22Rv1 (cell line): ENCODE measurements at regions not wholly inside any gene's neighbourhood (a gene's known extent, or its start where the extent isn't known, plus 50 kb on each side); places are given as distances from the start of the nearest gene placed in this dataset.

Source experiments
- ZFX ChIP-seq: fragments of 450-650 bp; IDR thresholded peaks from 2 replicates; pipeline ENCODE4 v1.6.1; 2017; ENCODE audit warnings: antibody characterized with exemption, borderline replicate concordance
- TF ChIP-seq, protein P1 (sequence below): fragments of 450-650 bp; IDR thresholded peaks from 2 replicates; pipeline ENCODE4 v1.5.1; 2017; ENCODE audit warnings: mild to moderate bottlenecking

DNA sequence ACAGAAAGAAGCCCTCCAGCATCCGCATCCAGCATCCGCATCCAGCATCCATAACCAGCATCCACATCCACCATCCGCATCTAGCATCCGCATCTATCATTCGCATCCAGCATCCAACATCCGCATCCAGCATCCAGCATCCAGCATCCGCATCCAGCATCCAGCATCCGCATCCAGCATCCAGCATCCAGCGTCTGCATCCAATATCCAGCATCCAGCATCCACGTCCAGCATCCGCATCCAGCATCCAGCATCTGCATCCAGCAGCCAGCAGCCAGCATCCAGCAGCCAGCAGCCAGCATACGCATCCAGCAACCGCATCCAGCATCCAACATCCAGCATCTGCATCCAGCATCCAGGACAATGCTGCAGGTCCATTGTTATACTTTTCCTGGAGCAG lies 671.0 kb upstream of the C16orf82 start:
- TF ChIP-seq, protein P1, sequence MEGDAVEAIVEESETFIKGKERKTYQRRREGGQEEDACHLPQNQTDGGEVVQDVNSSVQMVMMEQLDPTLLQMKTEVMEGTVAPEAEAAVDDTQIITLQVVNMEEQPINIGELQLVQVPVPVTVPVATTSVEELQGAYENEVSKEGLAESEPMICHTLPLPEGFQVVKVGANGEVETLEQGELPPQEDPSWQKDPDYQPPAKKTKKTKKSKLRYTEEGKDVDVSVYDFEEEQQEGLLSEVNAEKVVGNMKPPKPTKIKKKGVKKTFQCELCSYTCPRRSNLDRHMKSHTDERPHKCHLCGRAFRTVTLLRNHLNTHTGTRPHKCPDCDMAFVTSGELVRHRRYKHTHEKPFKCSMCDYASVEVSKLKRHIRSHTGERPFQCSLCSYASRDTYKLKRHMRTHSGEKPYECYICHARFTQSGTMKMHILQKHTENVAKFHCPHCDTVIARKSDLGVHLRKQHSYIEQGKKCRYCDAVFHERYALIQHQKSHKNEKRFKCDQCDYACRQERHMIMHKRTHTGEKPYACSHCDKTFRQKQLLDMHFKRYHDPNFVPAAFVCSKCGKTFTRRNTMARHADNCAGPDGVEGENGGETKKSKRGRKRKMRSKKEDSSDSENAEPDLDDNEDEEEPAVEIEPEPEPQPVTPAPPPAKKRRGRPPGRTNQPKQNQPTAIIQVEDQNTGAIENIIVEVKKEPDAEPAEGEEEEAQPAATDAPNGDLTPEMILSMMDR, result no peak
- TF ChIP-seq ZFX, result no peak
